K562 (cell line): ENCODE measurements at regions not wholly inside any gene's neighbourhood (a gene's known extent, or its start where the extent isn't known, plus 50 kb on each side); places are given as distances from the start of the nearest gene placed in this dataset.

Source experiments
- ATAC-seq: fragments of 200-7000 bp; cut with Tn5 transposase; 3 replicates; pipeline ENCODE4 v1.9.1; 2020; ENCODE audit warnings: moderate library complexity
- BruUV-seq: library from RNA; stranded (reverse); fragments of 400-500 nt; replicated peaks from 2 replicates; lab custom pipeline; 2021; lab: Mats Ljungman, UMichigan
- CTCF ChIA-PET: fragments of 300-600 bp; formaldehyde crosslinking; extraction: SDS; loops from one replicate; lab custom pipeline; 2021; ENCODE audit warnings: low intra/inter-chr PET ratio; lab: Yijun Ruan, JAX
- POLR2A ChIA-PET: fragments of 300-600, 350-650 bp; sonication (Branson Sonifier 250); formaldehyde crosslinking; extraction: SDS; loops from one replicate; lab custom pipeline; 2021; ENCODE audit warnings: antibody characterized with exemption, inconsistent platforms; lab: Yijun Ruan, JAX
- DNase-seq, 4 experiments: peaks; one replicate each; pipeline versions ENCODE4 v3.0.0 to v3.0.0-alpha.2; 2011 to 2018; ENCODE audit warnings: low spot score in 3 of 4, mixed read lengths in 3 of 4; ENCODE audit errors: extremely low read depth in 1 of 4
- FAIRE-seq: peaks from 2 replicates; lab custom pipeline; 2011; peaks lifted over from hg19 to GRCh38; lab: Jason Lieb, UNC
- H2AFZ ChIP-seq: 2 replicates; pipeline ENCODE4 v1.6.0; 2011; ENCODE audit warnings: low read depth, low read length, control low read depth, inconsistent platforms
- H3K27ac ChIP-seq: fragments of 200-600 bp; 3 replicates; pipeline ENCODE4 v1.8.0; 2011; ENCODE audit warnings: low read depth, mild to moderate bottlenecking, control low read depth, inconsistent platforms, low read length, moderate library complexity, mixed read lengths; ENCODE audit errors: extremely low read depth
- H3K27me3 ChIP-seq, 2 experiments: fragments of 300-600 bp in 1 of 2; 2 replicates in 1 of 2; 3 replicates in 1 of 2; pipeline versions ENCODE4 v1.6.0 to v1.8.0; 2011; ENCODE audit warnings: inconsistent platforms in 2 of 2, low read length in 2 of 2, mild to moderate bottlenecking in 1 of 2, mixed read lengths in 1 of 2, moderate library complexity in 1 of 2; ENCODE audit not compliant: control insufficient read depth in 2 of 2, insufficient read depth in 2 of 2
- H3K36me3 ChIP-seq: fragments of 300-600 bp; 3 replicates; pipeline ENCODE4 v1.8.0; 2011; ENCODE audit warnings: mild to moderate bottlenecking, low read length, inconsistent platforms; ENCODE audit not compliant: control insufficient read depth, insufficient read depth
- H3K4me1 ChIP-seq, 2 experiments: fragments of 200-600 bp in 1 of 2; replicated peaks in 1 of 2; 2 replicates in 1 of 2; 3 replicates in 1 of 2; pipeline versions ENCODE4 v1.5.1 to v1.8.0; 2011; ENCODE audit warnings: inconsistent platforms in 2 of 2, low read length in 2 of 2, mild to moderate bottlenecking in 1 of 2, mixed read lengths in 1 of 2, moderate library complexity in 1 of 2; ENCODE audit not compliant: control insufficient read depth in 2 of 2, insufficient read depth in 2 of 2
- H3K4me2 ChIP-seq: 2 replicates; pipeline ENCODE4 v1.6.1; 2011; ENCODE audit warnings: low read length, control low read depth, inconsistent platforms, mixed read lengths; ENCODE audit not compliant: insufficient read depth
- H3K4me3 ChIP-seq: fragments of 200-600 bp; sonication (generic), shearing (Covaris generic); 2 replicates; pipeline ENCODE4 v1.5.1; 2016; ENCODE audit warnings: control low read depth, inconsistent platforms
- H3K79me2 ChIP-seq: fragments of 200-600 bp; 3 replicates; pipeline ENCODE4 v1.8.0; 2011; ENCODE audit warnings: low read length, inconsistent platforms; ENCODE audit not compliant: control insufficient read depth, insufficient read depth
- H3K9ac ChIP-seq, 2 experiments: 2 replicates each; pipeline versions ENCODE4 v1.6.0 to v1.6.1; 2011; ENCODE audit warnings: low read depth in 2 of 2, low read length in 2 of 2, control low read depth in 1 of 2, inconsistent platforms in 1 of 2, mild to moderate bottlenecking in 1 of 2, mixed read lengths in 1 of 2; ENCODE audit not compliant: insufficient read depth in 1 of 2
- H3K9me1 ChIP-seq: one replicate; pipeline ENCODE4 v1.6.0; 2011; ENCODE audit warnings: inconsistent platforms, mild to moderate bottlenecking, low read length, moderate library complexity; ENCODE audit not compliant: control insufficient read depth, insufficient read depth
- H3K9me3 ChIP-seq: replicated peaks from 2 replicates; pipeline ENCODE4 v1.5.1; 2011; ENCODE audit warnings: low read depth, low read length, inconsistent platforms; ENCODE audit not compliant: control insufficient read depth, insufficient read depth
- H4K20me1 ChIP-seq: replicated peaks from 2 replicates; pipeline ENCODE4 v1.6.1; 2011; ENCODE audit warnings: low read length, inconsistent platforms, mixed read lengths; ENCODE audit not compliant: control insufficient read depth, insufficient read depth
- BACH1 ChIP-seq: fragments of 200-800 bp; sonication (Bioruptor generic); IDR thresholded peaks from 2 replicates; pipeline ENCODE4 v1.6.1; 2016; ENCODE audit warnings: missing genetic modification characterization, missing compliant biosample characterization
- BRCA1 ChIP-seq, 2 experiments: fragments of 450-650 bp in 1 of 2; sonication (generic) in 1 of 2; formaldehyde crosslinking in 1 of 2; IDR thresholded peaks; 2 replicates each; pipeline versions ENCODE4 v1.5.0 to v1.6.1; 2017 to 2020; ENCODE audit warnings: mild to moderate bottlenecking in 1 of 2, missing genetic modification reagents in 1 of 2
- CEBPG ChIP-seq, 3 experiments: fragments of 200-800 bp in 1 of 3; sonication (Bioruptor generic) in 1 of 3; sonication (generic) in 1 of 3; formaldehyde crosslinking in 1 of 3; IDR thresholded peaks in 2 of 3; conservative IDR thresholded peaks in 1 of 3; 2 replicates each; pipeline versions ENCODE4 v1.6.1 to v1.8.0; 2016 to 2022; ENCODE audit warnings: missing compliant biosample characterization in 2 of 3, missing genetic modification characterization in 2 of 3, mild to moderate bottlenecking in 1 of 3, missing genetic modification reagents in 1 of 3
- L3MBTL2 ChIP-seq: fragments of 450-650 bp; IDR thresholded peaks from 2 replicates; pipeline ENCODE4 v1.6.1; 2016; ENCODE audit warnings: mild to moderate bottlenecking, moderate library complexity
- MAFK ChIP-seq: IDR thresholded peaks from 2 replicates; pipeline ENCODE4 v1.6.1; 2011; ENCODE audit warnings: low read length, improper control_type of control experiment
- NCOA6 ChIP-seq: fragments of 450-650 bp; IDR thresholded peaks from 2 replicates; pipeline ENCODE4 v1.6.1; 2017; ENCODE audit warnings: mild to moderate bottlenecking
- PTTG1 ChIP-seq: fragments of 450-650 bp; IDR thresholded peaks from 2 replicates; pipeline ENCODE4 v1.6.1; 2016; ENCODE audit warnings: low read depth, mild to moderate bottlenecking, missing genetic modification characterization, missing compliant biosample characterization
- SIN3A ChIP-seq, 2 experiments: fragments of 150-350 bp in 1 of 2; IDR thresholded peaks; 2 replicates each; pipeline ENCODE4 v1.6.1; 2011 to 2016; ENCODE audit warnings: borderline replicate concordance in 2 of 2, low read depth in 2 of 2, low read length in 2 of 2, mild to moderate bottlenecking in 2 of 2, moderate library complexity in 2 of 2; ENCODE audit not compliant: control insufficient read depth in 1 of 2
- SMAD3 ChIP-seq: fragments of 450-650 bp; formaldehyde crosslinking; conservative IDR thresholded peaks from 2 replicates; pipeline ENCODE4 v1.4.0; 2020; ENCODE audit warnings: mild to moderate bottlenecking
- THRA ChIP-seq: fragments of 450-650 bp; IDR thresholded peaks from 2 replicates; pipeline ENCODE4 v1.6.1; 2017; ENCODE audit warnings: mild to moderate bottlenecking, moderate library complexity
- ZBTB34 ChIP-seq: fragments of 250-450 bp; sonication (Bioruptor Pico); IDR thresholded peaks from 2 replicates; pipeline ENCODE4 v1.8.0; 2021; ENCODE audit warnings: mild to moderate bottlenecking, moderate library complexity
- ZKSCAN1 ChIP-seq: fragments of 150-350 bp; IDR thresholded peaks from 2 replicates; pipeline ENCODE4 v1.6.1; 2016; ENCODE audit warnings: low read depth, low read length
- ZNF354B ChIP-seq: fragments of 250-450 bp; sonication (Bioruptor Pico); IDR thresholded peaks from 2 replicates; pipeline ENCODE4 v1.4.0; 2020
- ZNF436 ChIP-seq: fragments of 250-450, 450-650 bp; sonication (Bioruptor Pico); formaldehyde crosslinking; IDR thresholded peaks from 2 replicates; pipeline ENCODE4 v1.7.0; 2020; ENCODE audit warnings: mild to moderate bottlenecking
- ZNF696 ChIP-seq: fragments of 250-450 bp; sonication (Bioruptor Pico); conservative IDR thresholded peaks from 2 replicates; pipeline ENCODE4 v1.4.0; 2020; ENCODE audit warnings: mild to moderate bottlenecking, moderate library complexity
- ZNF785 ChIP-seq: fragments of 250-450 bp; sonication (Bioruptor Pico); IDR thresholded peaks from 2 replicates; pipeline ENCODE4 v1.4.0; 2020; ENCODE audit warnings: mild to moderate bottlenecking
- WGBS: fragments of 100-300 bp; shearing (Covaris generic); methylation state at CpG from one replicate; pipeline ENCODE4 v1.1.6; 2016; ENCODE audit warnings: low coverage, mixed read lengths; ENCODE audit not compliant: insufficient coverage; ENCODE audit errors: missing lambda C conversion rate; 5-methylcytosine and 5-hydroxymethylcytosine counted together
- in situ Hi-C: fragments of 300-500 bp; cut with MboI; formaldehyde crosslinking; loops from 4 replicates; pipeline ENCODE4 v1.15.0; 2018; ENCODE audit warnings: inconsistent platforms, mixed read lengths
- intact Hi-C: fragments of 100-400 bp; cut with micrococcal nuclease; formaldehyde crosslinking; loops from 2 replicates; pipeline ENCODE4 v1.14.2; 2022
- TF ChIP-seq, protein P1 (sequence below), 2 experiments: fragments of 450-650 bp; conservative IDR thresholded peaks; 2 replicates each; pipeline ENCODE4 v1.6.1; 2017; ENCODE audit warnings: mild to moderate bottlenecking in 2 of 2, moderate library complexity in 2 of 2

GRCh38 chr1:185483664-185484450, 166.8 kb upstream of the IVNS1ABP start (continued):
- no peak for TF ChIP-seq CEBPG (CRISPR knock-in tag; IDR thresholded peaks at IDR 0.05)
- 0 out of 4 replicates have a peak, but pooled peaks of 1 of the 2 experiments have one; percentile 13 for TF ChIP-seq CEBPG (tag; conservative IDR thresholded peaks at IDR 0.05 in 1 of 2, IDR thresholded peaks at IDR 0.05 in 1 of 2)
- TF ChIP-seq BACH1 (tag) = peak; percentile 94
- peak; percentile 90 for TF ChIP-seq MAFK
- TF ChIP-seq BRCA1 (IDR thresholded peaks at IDR 0.05) = no peak
- TF ChIP-seq BRCA1 (CRISPR knock-in tag; IDR thresholded peaks at IDR 0.05) = no peak
- TF ChIP-seq, all 486 proteins: peak for 17

GRCh38 chr1:185483217-185483616, 166.2 kb upstream of the IVNS1ABP start:
- DNase-seq = no peak
- Histone ChIP-seq H3K27me3 (no peaks in the 10 kb centered on the region), H3K9ac (no peak overlapping the region), H4K20me1 (no peaks in the 10 kb centered on the region), H3K9me1 (no peaks in the 10 kb centered on the region), H2AFZ (no peak overlapping the region), H3K4me3 (no peak overlapping the region), H3K79me2 (no peaks in the 10 kb centered on the region), H3K4me2 (no peak overlapping the region), H3K36me3 (no peaks in the 10 kb centered on the region), H3K9me3 (no peaks in the 10 kb centered on the region), H3K4me1 (no peaks in the 10 kb centered on the region; a peak in 1 of 5 replicates), H3K27ac (no peak overlapping the region)
- BruUV-seq = no TSS peak
- ChIA-PET POLR2A (interaction anchor here (0.6 kb wide), 1 partner anchor 103 kb away, joined by 3 read pairs; no protein-coding TSS in a partner anchor), CTCF (no interaction called here)
- intact Hi-C loops (no loop called here), in situ Hi-C loops (no loop called here)
- WGBS = 0% methylated on average over 1 of the region's 1 CpG
- no peak for ATAC-seq
- no peak for FAIRE-seq
- TF ChIP-seq, protein P1, sequence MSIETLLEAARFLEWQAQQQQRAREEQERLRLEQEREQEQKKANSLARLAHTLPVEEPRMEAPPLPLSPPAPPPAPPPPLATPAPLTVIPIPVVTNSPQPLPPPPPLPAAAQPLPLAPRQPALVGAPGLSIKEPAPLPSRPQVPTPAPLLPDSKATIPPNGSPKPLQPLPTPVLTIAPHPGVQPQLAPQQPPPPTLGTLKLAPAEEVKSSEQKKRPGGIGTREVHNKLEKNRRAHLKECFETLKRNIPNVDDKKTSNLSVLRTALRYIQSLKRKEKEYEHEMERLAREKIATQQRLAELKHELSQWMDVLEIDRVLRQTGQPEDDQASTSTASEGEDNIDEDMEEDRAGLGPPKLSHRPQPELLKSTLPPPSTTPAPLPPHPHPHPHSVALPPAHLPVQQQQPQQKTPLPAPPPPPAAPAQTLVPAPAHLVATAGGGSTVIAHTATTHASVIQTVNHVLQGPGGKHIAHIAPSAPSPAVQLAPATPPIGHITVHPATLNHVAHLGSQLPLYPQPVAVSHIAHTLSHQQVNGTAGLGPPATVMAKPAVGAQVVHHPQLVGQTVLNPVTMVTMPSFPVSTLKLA (conservative IDR thresholded peaks at IDR 0.05) = no peak
- TF ChIP-seq ZNF436 (CRISPR knock-in tag) = no peak
- TF ChIP-seq L3MBTL2 = no peak
- no peak for TF ChIP-seq ZBTB34 (CRISPR knock-in tag)
- TF ChIP-seq PTTG1 = no peak
- TF ChIP-seq SIN3A (IDR thresholded peaks at IDR 0.05; ENCODE audit: borderline replicate concordance in 2 of 2, control insufficient read depth in 1 of 2, low read depth in 2 of 2, low read length in 2 of 2) = no peak
- no peak for TF ChIP-seq THRA
- no peak for TF ChIP-seq NCOA6
- TF ChIP-seq ZNF785 (CRISPR knock-in tag) = no peak
- no peak for TF ChIP-seq ZNF354B
- TF ChIP-seq SMAD3 (CRISPR knock-in tag) = no peak
- TF ChIP-seq ZKSCAN1 = no peak
- TF ChIP-seq ZNF696 = no peak
